ENCODE measurements at regions not wholly inside any gene's neighbourhood (a gene's known extent, or its start where the extent isn't known, plus 50 kb on each side); places are given as distances from the start of the nearest gene placed in this dataset.

GRCh38 chr2:15714002-15714401 lies 122.3 kb downstream of the DDX1 start:
- TF ChIP-seq EP300 (IDR thresholded peaks at IDR 0.05) (no peak), POLR2AphosphoS5 (IDR thresholded peaks at IDR 0.05) (no peak), POLR2A (IDR thresholded peaks at IDR 0.05; ENCODE audit: low read depth) (no peak), CTCF (IDR thresholded peaks at IDR 0.05) (no peak)

Measured in esophagus muscularis mucosa (tissue), 4 donors.